NCI-H146 treated with DMSO at 0.1 percent for 48 hours (cell line): ENCODE measurements at regions not wholly inside any gene's neighbourhood (a gene's known extent, or its start where the extent isn't known, plus 50 kb on each side); places are given as distances from the start of the nearest gene placed in this dataset.

Experiments
- DNase-seq: peaks from one replicate; lab custom pipeline; 2025; ENCODE audit not compliant: unreplicated experiment; lab: John Stamatoyannopoulos, UW

DNA sequence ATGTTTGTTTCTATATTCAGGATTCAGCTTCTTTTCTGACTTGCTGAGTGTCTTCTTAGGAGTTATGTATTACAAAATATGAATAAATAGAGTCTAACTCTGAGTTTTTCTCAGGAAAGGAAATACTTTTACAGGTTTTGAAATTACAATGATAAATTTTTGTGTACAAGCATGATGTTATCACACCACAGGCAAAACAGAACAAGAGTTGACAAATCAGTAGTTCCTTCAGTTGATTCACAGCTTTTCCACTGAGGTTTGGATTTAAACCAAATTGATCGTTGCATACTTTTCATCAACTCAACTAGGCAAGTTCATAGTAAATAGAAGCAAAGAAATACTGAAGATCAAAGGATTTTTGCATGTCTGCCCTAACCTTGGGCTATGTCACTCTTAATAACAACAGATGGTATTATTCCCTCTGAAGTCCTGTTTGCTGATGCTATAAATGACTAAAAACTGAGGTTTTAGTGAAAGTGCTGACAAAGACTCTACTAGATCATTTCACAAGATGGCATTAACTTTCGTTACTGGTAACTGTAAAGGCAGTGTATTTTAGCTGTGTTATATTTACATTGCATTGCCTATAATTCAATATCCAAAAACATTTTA, 520.2 kb downstream of the FLRT2 start:
- no peak for DNase-seq

- no peak for DNase-seq
These were observed 509.2 kb downstream of the FLRT2 start for GRCh38 chr14:86039176-86039575.

DNA sequence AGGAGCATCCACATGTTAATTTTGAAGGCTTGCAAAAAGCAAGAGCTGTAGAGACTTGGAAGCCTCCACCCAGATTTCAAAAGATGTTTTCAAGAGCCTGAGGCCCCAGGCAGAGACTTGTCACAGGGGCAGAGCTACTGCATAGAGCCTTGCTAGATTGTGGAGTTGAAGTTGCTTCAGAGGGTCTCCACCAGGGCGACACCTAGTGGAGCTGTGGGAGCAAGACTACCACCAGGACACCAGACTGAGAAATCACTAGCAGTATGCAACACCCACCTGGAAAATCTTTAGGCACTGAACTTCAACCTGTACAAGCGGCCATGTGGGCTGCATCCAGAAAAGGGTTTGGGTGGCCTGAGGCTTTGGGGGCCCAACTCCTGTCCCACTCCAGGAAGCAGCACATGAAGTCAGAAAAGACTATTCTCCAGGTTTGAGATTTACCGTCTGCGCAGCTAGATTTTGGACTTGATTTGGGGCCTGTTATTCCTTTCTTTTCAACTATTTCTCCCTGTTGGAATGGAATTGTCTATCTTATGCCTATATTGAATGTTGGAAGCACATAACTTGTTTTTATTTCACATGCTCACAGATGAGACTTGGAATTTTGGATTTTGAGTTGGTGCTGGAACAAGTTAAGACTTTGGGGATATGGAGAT, 508.6 kb downstream of the FLRT2 start:
- DNase-seq, result peak; percentile 6

- DNase-seq, result no peak
These were observed 505.9 kb downstream of the FLRT2 start for GRCh38 chr14:86035882-86036281.

- DNase-seq, result no peak
These were observed 498.0 kb downstream of the FLRT2 start for GRCh38 chr14:86027990-86028389.

DNA sequence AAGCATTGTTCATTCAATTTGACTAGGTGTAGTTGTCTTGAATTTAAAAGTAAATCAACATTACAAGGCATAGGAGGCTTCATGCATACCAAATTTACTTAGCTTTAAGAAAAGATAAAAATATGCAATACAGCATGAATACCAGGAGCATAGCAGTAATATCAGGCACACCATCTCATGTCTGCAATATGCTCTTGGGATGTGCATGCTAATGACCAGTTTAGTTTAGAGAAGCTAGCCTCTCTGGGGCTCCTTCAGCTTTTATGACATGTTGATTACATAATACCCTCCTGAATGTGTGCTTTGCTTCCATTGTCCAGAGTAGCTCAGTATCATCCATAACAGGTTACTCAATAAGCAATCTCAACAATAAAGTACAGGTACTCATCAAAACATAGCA, 497.2 kb downstream of the FLRT2 start:
- DNase-seq, result no peak

DNA sequence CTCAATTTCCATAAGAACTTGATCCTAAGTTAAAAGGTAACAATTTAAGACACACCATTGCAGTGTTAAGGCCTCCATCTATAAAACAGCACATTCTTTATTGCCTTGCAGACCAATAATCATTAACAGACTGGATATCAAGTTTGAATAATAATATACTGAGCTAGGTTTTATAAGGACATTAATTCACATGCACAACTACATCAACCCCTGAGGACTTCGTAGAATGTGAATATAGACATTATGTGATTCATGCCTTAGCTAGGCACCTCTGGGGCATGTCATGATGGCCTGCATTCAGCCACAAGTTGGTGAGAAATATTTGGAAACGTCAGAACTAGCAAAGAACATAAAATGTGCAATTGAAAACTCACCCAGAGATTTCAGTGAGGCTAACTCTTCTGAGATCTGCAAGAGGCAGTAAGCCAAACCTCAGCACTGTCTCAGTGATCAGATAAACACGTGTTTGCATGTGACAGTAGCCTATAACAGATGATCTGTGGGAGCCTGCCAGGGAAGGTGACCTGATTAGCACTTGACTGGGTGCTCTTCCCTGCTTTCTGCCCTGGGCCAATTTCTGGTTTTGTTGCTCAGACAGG, 492.2 kb downstream of the FLRT2 start:
- DNase-seq, result no peak

DNA sequence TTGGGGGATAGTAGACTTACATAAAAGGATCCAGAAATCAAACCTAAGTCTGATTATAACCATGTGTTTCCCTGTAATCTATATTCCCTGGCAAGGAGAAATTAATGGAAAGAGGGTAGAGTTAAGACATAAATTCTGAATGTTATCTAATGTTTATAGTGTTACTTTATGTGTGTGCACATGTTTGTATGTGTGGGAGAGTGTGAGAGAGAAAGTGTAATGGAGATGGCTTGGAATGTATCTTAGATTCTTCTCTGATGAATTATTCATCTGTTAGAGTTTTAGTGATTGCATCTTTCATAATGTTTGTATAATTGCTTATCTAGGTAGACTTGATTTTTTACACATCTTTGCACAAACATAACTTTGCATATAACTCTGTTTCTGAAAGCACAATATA, 490.9 kb downstream of the FLRT2 start:
- no peak for DNase-seq

DNA sequence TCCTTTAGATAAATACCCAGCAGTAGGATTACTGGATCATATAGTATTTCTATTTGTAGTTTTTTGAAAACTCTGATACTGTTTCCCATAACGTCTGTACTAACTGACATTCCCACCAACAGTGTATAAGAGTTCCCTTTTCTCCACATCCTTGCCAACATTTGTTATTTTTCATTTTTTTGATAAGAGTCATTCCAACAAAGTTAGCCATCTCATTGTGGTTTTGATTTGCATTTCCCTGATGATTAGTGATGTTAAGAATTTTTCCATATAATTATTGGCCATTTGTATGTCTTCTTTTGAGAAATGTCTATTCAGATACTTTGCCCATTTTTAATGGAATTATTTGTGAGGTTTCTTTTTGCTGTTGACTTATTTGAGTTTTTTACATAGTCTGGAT, 486.0 kb downstream of the FLRT2 start:
- DNase-seq, result no peak

GRCh38 chr14:86015511-86015910, 485.6 kb downstream of the FLRT2 start:
- no peak for DNase-seq

- DNase-seq, result no peak
These were observed 483.7 kb downstream of the FLRT2 start for GRCh38 chr14:86013641-86014040.

GRCh38 chr14:86012461-86012860, 482.5 kb downstream of the FLRT2 start:
- no peak for DNase-seq

- no peak for DNase-seq
These were observed 474.1 kb downstream of the FLRT2 start for GRCh38 chr14:86003998-86004397.

- no peak for DNase-seq
These were observed 466.6 kb downstream of the FLRT2 start for GRCh38 chr14:85996551-85996950.

- no peak for DNase-seq
These were observed 461.2 kb downstream of the FLRT2 start for GRCh38 chr14:85991156-85991555.

DNA sequence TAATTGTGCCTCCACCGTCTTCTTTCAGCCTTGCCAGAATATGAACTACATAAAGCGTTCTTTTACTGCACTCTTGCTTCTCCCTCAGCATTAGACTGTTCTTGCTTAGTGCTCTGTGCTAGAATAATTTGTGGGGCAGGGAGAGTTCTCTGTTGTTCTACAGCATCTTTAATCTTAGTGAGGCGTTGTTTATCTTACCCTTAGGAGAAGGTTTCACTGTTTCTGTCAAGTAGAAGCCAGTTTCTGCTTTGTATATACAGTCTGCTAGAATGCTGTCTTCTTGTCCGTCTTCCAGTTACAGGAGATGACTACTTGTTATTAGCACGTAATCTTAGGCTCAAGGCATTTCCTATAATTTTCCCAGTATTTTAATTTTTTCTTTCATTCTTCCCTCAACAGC, 458.0 kb downstream of the FLRT2 start:
- no peak for DNase-seq

DNA sequence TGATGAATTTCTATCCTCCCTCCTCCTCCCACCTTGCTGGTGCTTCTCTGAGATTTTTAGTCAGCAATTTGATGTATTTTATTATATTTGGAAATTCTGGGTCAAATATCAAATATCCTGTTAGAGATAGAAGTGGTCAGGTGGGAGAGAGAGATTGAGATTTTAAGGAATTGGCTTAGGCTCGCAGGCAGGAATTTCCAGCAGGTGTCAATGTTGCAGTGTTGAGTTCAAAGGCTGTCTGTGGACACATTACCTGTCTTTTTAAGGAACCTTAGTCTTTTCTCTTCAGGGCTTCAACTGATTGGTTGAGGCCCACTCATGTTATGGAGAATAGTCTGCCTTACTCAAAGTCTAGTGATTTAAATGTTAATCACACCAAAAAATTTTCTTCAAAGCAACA, 457.3 kb downstream of the FLRT2 start:
- no peak for DNase-seq

- DNase-seq, result no peak
These were observed 448.8 kb downstream of the FLRT2 start for GRCh38 chr14:85978582-85979250.

- no peak for DNase-seq
These were observed 444.7 kb downstream of the FLRT2 start for GRCh38 chr14:85974602-85975001.

GRCh38 chr14:85963486-85963885, 433.5 kb downstream of the FLRT2 start:
- no peak for DNase-seq

- DNase-seq, result no peak
These were observed 430.8 kb downstream of the FLRT2 start for GRCh38 chr14:85960756-85961155.

GRCh38 chr14:85959063-85959462, 429.1 kb downstream of the FLRT2 start:
- DNase-seq, result no peak
